DOHH2 (cell line): ENCODE measurements at regions not wholly inside any gene's neighbourhood (a gene's known extent, or its start where the extent isn't known, plus 50 kb on each side); places are given as distances from the start of the nearest gene placed in this dataset.

ENCODE experiments used
- CTCF ChIP-seq: fragments of 200-600 bp; sonication (generic); IDR thresholded peaks from one replicate; pipeline ENCODE4 v1.5.1; 2014; ENCODE audit warnings: antibody characterized with exemption, mild to moderate bottlenecking, low read depth, low read length; ENCODE audit not compliant: poor library complexity, severe bottlenecking
- EZH2phosphoT487 ChIP-seq: fragments of 200-600 bp; sonication (generic); IDR thresholded peaks from 2 replicates; pipeline ENCODE4 v1.6.1; 2017; ENCODE audit warnings: borderline replicate concordance, mild to moderate bottlenecking, antibody characterized with exemption, low read length, moderate library complexity, mixed read lengths

- no peak for TF ChIP-seq CTCF
- TF ChIP-seq EZH2phosphoT487, result no peak
These were observed 478.2 kb upstream of the TNC start for GRCh38 chr9:115596021-115596745.
